Activated CD4-positive, alpha-beta T cell treated with anti-CD3 and anti-CD28 coated beads, Interleukin-2, Interleukin-6, amounts not matched to agents 100 ng/mL and 50 ng/mL, durations not matched to agents 16 hours and 8 hours (primary cell): ENCODE measurements at regions not wholly inside any gene's neighbourhood (a gene's known extent, or its start where the extent isn't known, plus 50 kb on each side); places are given as distances from the start of the nearest gene placed in this dataset.
"Not testable (repeated sequence)": the region's sequence is repeated elsewhere in the genome, so short reads cannot be mapped to it uniquely, and the experiment has no call there.

Experiments used
- DNase-seq: peaks from one replicate; pipeline ENCODE4 v3.0.0-alpha.2; 2020

GRCh38 chr13:37290716-37291505, 185.4 kb upstream of the CSNK1A1L start:
- no peak for DNase-seq

GRCh38 chr13:37289212-37289935, 183.9 kb upstream of the CSNK1A1L start:
- no peak for DNase-seq

- DNase-seq = no peak
Measured at GRCh38 chr13:37288057-37288720, 182.7 kb upstream of the CSNK1A1L start.

GRCh38 chr13:37280231-37280630, 174.8 kb upstream of the CSNK1A1L start:
- DNase-seq = not testable (repeated sequence)

GRCh38 chr13:37277435-37278144, 172.1 kb upstream of the CSNK1A1L start:
- DNase-seq = no peak

- no peak for DNase-seq
Measured at GRCh38 chr13:37277007-37277406, 171.5 kb upstream of the CSNK1A1L start.

GRCh38 chr13:37274569-37275497, 169.4 kb upstream of the CSNK1A1L start:
- DNase-seq = no peak

GRCh38 chr13:37273836-37274235, 168.4 kb upstream of the CSNK1A1L start:
- no peak for DNase-seq

GRCh38 chr13:37270226-37271001, 164.9 kb upstream of the CSNK1A1L start:
- no peak for DNase-seq

- DNase-seq = no peak
Measured at GRCh38 chr13:37263871-37264270, 158.4 kb upstream of the CSNK1A1L start.

- DNase-seq = no peak
Measured at GRCh38 chr13:37257706-37258105, 152.2 kb upstream of the CSNK1A1L start.

GRCh38 chr13:37257051-37257450, 151.6 kb upstream of the CSNK1A1L start:
- DNase-seq = no peak

GRCh38 chr13:37241786-37242185, 136.3 kb upstream of the CSNK1A1L start:
- DNase-seq = no peak

- no peak for DNase-seq
Measured at GRCh38 chr13:37230346-37230745, 124.9 kb upstream of the CSNK1A1L start.

- DNase-seq = no peak
Measured at GRCh38 chr13:37229931-37230330, 124.5 kb upstream of the CSNK1A1L start.

- no peak for DNase-seq
Measured at GRCh38 chr13:37226971-37227370, 121.5 kb upstream of the CSNK1A1L start.

GRCh38 chr13:37225414-37226070, 120.1 kb upstream of the CSNK1A1L start:
- no peak for DNase-seq

- DNase-seq = no peak
Measured at GRCh38 chr13:37216331-37216730, 110.9 kb upstream of the CSNK1A1L start.

GRCh38 chr13:37212826-37213225, 107.4 kb upstream of the CSNK1A1L start:
- DNase-seq = no peak

- no peak for DNase-seq
Measured at GRCh38 chr13:37211487-37211886, 106.0 kb upstream of the CSNK1A1L start.
